ENCODE measurements at regions not wholly inside any gene's neighbourhood (a gene's known extent, or its start where the extent isn't known, plus 50 kb on each side); places are given as distances from the start of the nearest gene placed in this dataset.

GRCh38 chr7:13822678-13823077 is 166.8 kb downstream of the ETV1 start:
- DNase-seq: no peak

- DNase-seq: no peak
These were observed 162.7 kb downstream of the ETV1 start for GRCh38 chr7:13826752-13827151.

GRCh38 chr7:13827716-13828115 is 161.8 kb downstream of the ETV1 start:
- no peak for DNase-seq

- no peak for DNase-seq
These were observed 160.2 kb downstream of the ETV1 start for GRCh38 chr7:13829231-13829630.

- no peak for DNase-seq
These were observed 159.3 kb downstream of the ETV1 start for GRCh38 chr7:13829914-13830900.

- no peak for DNase-seq
These were observed 157.1 kb downstream of the ETV1 start for GRCh38 chr7:13832346-13832745.

GRCh38 chr7:13834328-13834761 is 155.1 kb downstream of the ETV1 start:
- no peak for DNase-seq

- no peak for DNase-seq
These were observed 154.0 kb downstream of the ETV1 start for GRCh38 chr7:13835442-13835841.

GRCh38 chr7:13839063-13839462 is 150.4 kb downstream of the ETV1 start:
- DNase-seq: no peak

Data from activated CD4-positive, alpha-beta T cell treated with anti-CD3 and anti-CD28 coated beads, Interleukin-2, amount 50 U/mL, for 48 hours (primary cell).